ENCODE measurements at regions not wholly inside any gene's neighbourhood (a gene's known extent, or its start where the extent isn't known, plus 50 kb on each side); places are given as distances from the start of the nearest gene placed in this dataset.

- TF ChIP-seq CTCF (IDR thresholded peaks at IDR 0.05; ENCODE audit: borderline replicate concordance, extremely low read depth, low read length, poor library complexity, severe bottlenecking) (no peak), EZH2 (IDR thresholded peaks at IDR 0.05; ENCODE audit: borderline replicate concordance, low read depth, low read length, severe bottlenecking) (no peak)
Measured at GRCh38 chr5:61617995-61618525, 286.0 kb downstream of the ZSWIM6 start.
